ENCODE measurements at regions not wholly inside any gene's neighbourhood (a gene's known extent, or its start where the extent isn't known, plus 50 kb on each side); places are given as distances from the start of the nearest gene placed in this dataset.
"Not testable (repeated sequence)": the region's sequence is repeated elsewhere in the genome, so short reads cannot be mapped to it uniquely, and the experiment has no call there.

DNA sequence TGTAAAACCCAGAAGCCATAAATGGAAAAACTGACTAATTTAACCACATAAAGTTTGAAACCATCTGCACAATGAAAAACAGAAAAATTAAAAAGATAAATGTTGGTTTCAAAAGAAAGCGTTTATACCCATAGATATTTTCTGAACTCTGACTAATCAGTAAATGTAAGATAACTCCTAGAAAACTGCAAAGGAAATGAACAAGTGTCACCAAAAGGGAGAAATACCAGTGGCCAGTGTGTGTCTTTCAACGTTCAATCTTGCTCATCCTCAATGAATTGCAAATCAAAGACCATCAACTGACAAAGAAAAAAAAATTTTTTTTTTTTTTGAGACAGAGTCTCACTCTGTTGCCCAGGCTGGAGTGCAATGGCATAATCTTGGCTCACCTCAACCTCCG is 180.1 kb downstream of the SYK start:
- no peak for DNase-seq

DNA sequence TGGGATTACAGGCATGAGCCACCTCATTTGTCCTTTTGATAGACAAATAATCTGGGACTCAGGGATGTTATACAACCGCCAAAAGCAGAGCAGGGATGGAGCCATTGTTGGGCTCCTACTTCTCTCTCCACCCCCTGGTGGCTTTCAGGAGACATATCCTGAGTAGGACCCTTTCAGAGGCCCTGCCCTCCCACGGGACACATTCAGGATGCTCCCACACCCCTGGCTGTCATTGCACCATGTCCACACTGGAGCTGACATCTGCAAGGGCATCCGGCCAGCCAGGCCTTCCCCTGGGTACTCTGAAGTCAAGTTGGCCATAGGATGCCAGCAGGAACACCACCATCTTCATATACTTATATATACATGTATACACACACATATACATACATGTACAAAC is 181.8 kb downstream of the SYK start:
- DNase-seq = no peak

GRCh38 chr9:90985631-90986030 is 184.0 kb downstream of the SYK start:
- no peak for DNase-seq

DNA sequence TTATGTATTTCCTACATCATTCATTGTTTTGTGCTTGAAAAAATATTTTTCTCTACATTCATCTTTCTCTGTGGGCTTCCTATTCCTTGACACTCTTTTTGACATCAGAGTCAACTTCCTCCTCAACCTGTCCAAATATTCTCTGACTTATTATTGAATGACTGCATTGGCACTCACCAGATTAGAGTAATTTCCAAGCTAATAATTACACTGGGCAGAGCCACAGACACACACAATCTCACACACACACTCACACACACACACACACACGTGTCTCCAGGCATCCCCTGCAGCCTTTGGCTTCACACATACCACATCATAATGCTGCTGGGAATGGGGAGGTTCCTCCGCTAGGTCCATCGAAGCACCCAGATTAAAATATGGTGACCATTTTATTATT is 184.5 kb downstream of the SYK start:
- DNase-seq = no peak

DNA sequence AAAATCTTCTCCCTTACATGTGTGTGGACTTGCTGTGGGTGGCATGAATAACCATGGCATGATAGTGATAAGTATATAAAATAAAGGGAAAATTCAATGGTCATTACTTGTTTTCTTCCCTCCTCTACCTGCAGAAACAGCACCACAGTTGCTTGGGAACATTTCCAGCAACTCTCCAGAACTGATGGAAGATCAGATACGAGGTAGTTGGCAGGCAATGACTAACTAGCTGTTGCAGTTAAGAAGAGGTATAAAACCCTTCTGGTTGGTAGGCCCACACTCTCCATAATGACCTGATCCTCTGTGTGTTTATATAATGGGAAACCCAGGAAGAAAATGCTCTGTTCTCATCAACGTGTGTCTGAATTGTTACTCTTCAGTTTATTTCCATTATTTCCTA is 185.9 kb downstream of the SYK start:
- no peak for DNase-seq

DNA sequence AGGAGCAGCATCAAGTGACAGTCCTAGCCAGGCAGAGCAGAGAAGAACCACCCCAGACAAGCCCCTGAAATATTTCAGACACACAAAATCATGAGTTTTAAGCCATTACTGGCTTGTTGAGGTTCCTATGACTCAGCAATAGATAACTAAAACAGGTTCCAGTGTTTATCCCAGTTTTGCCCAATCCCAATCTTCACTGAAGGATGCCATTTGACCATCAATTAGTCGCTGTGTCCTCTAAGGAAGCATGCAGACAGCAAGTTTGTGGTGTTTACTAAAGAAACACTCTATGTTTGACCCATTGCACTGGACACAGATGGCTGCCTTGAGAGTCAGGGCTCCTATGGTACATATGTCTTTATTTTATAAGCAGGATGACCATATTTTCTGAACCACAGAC is 186.7 kb downstream of the SYK start:
- DNase-seq = no peak

DNA sequence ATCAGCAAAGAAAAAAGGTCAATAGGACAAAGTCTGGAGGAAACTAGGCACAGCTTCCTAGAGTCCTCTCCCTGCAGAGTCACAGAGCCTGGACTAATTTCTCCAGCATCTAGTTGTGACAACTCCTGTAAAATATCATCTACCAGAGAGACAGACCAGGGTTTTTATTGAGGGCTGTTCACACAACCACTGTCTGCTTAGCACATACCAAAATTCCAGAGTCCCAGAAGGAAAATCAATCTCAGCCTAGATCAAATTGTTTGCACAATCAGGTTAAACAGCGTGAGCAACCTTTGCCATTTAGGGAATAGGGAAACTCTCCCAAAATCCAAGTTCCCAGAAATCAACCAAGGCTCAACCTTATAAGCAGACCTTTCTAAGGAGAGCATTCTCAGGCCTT is 190.3 kb downstream of the SYK start:
- no peak for DNase-seq

DNA sequence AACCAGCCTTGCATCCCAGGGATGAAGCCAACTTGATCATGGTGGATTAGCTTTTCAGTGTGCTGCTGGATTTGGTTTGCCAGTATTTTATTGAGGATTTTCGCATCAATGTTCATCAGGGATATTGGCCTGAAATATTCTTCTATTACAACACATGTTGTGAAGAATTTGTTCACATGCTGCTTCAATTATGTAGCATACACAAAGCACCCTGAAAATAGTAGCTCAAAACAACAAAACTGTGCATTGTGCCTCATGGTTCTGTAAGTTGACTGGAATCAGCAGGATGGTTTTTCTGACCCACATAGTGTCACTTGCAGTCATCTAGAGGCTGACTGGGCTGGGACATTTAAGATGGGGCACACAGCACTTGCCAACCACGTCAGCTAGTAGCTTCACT is 193.9 kb downstream of the SYK start:
- no peak for DNase-seq

- no peak for DNase-seq
Measured at GRCh38 chr9:90996154-90997065, 194.8 kb downstream of the SYK start.

DNA sequence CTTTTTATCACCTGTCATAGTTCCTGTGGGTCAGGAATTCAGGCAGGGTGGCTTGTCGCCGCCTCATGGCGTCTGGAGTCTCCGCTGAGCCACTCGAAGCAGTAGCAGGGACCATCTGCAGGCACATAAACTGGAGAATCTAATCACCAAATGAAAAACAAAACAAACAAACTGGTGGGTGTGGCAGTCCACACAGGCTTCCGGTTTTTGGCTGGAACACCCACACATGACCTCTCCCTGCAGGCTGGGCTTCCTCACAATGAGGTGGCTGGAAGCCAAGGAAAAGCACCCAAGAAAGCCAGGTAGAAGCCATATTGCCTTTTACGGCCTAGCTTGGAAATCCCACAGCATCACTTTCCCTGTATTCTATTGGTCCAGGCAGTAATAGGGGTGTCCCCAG is 197.0 kb downstream of the SYK start:
- DNase-seq = no peak

DNA sequence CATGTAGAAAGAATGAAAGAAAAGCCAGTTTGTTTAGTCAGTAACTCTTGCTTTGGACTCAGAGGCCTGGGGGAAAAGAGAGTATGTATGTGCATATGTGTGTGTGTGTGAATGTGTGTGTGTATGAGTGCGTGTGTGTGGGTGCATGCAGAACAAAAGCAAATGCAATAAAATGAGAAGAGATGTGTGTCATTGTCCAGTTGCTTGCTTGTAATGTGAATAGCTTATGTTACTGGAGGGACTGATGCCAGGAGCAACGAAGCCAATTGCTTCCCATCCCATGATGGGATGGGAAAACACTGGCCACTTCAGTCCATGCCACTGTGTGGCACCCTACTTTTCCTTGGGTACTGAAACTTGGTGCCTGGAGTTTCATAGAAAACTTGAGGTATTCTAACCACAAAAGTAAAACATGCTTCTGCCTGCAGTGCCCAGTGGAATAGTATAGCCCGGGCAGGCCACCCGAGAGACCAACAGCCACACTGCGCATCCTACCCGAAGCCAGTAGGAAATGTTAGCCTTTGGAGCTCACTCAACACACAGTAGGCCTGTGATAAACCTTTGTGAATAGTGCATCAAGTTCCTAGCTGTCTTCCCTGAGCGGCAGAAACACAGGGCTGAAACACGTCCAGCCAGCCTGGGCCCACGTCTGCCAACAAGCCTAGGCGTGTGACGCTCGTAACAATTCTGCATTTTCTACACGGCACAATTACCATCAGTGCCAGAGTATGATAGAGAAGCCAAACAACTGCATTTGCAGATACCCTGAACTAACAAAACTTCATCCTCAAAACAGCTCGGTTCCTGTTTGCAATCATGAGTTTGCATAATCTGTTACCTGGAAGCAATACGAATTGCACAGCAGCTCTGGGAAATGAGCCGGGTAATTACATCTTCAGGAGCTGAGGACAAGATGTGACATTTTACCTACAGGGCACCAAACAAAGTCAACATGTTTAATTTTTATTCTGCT is 198.1 kb downstream of the SYK start:
- no peak for DNase-seq

GRCh38 chr9:91001146-91001611 is 199.6 kb downstream of the SYK start:
- no peak for DNase-seq

GRCh38 chr9:91004484-91004883 is 202.9 kb downstream of the SYK start:
- no peak for DNase-seq

DNA sequence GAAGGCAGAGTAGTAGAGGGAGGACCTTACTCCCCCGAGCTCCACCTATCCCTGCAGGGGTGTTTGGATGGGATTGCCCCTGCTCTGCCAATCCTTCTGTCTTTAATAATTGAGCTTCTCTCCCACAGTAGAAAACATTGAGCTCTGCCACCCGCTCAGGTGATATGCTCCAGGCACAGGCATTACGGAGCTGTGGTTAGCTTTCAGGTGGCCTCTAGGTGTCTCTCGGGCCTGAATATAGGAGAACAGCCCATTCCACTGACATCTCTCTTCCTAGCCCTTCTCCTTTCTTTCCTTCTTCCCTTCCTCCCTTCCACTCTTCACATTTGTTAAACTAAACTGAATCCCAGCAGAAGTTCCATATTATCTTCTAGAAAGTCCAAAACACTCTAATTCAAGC is 203.4 kb downstream of the SYK start:
- no peak for DNase-seq

DNA sequence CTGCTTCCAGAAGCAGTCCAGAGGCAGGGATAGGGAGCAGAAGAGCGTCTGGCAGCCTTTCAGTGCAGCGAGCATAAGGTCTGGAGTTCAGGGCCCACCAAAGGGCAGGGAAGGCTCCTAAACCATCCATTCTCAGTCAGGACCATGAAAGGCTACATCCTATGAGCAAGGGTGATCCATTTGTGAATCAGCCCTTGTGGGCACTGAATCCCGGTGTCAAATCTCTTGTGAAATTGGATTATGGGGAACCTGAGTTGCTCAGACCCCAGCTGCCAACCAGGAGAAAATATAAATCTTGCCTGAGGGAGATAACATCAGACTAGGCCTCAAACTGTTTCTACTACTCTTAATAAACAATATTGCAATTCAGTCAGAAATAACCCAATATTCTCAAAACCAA is 204.4 kb downstream of the SYK start:
- no peak for DNase-seq

- DNase-seq = no peak
Measured at GRCh38 chr9:91008568-91008967, 206.9 kb downstream of the SYK start.

GRCh38 chr9:91011891-91012290 is 210.3 kb downstream of the SYK start:
- no peak for DNase-seq

GRCh38 chr9:91012933-91013841 is 211.6 kb downstream of the SYK start:
- no peak for DNase-seq

- DNase-seq = no peak
Measured at GRCh38 chr9:91017245-91017644, 215.6 kb downstream of the SYK start.

DNA sequence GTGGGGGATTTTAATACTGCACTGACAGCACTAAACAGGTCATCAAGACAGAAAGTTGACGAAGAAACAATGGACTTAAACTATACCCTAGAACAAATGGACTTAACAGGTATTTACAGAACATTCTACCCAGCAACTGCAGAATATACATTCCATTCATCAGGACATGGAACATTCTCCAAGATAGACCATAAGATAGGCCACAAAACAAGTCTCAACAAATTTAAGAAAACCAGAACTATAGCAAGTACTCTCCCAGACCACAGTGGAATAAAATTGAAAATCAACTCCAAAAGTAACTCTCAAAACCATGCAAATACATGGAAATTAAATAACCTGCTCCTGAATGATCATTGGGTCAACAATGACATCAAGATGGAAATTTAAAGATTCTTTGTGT is 218.3 kb downstream of the SYK start:
- DNase-seq = not testable (repeated sequence)

DNA sequence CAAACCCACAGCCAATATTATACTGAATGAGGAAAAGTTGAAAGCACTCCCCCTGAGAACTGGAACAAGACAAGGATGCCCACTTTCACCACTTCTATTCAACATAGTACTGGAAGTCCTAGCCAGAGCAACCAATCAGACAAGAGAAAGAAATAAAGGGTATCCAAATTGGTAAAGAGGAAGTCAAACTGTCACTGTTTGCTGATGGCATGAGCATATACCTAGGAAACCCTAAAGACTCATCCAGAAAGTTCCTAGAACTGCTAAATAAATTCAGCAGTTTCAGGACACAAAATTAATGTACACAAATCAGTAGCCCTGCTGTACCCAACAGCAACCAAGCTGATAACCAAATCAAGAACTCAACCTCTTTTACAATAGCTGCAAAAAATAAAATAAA is 220.0 kb downstream of the SYK start:
- DNase-seq = not testable (repeated sequence)

DNA sequence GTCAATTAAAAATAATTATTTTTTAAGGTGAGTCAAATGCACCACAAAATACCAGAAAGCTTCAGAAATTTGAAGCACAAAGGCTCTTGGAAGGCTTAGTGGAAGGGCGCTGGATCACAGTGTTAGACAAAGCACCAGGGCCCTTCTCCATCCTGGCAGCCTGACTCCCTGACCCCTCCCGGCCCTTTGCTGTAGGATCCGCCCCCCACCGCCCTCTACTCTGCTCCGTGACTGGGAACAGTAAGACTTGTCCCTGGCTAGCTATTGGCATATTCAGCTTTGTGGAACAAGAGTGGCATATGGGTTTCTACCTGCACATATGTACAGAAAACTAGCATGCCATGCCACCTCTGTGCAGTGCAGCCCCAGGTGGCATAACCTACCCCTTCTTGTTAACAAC is 222.1 kb downstream of the SYK start:
- DNase-seq = no peak

DNA sequence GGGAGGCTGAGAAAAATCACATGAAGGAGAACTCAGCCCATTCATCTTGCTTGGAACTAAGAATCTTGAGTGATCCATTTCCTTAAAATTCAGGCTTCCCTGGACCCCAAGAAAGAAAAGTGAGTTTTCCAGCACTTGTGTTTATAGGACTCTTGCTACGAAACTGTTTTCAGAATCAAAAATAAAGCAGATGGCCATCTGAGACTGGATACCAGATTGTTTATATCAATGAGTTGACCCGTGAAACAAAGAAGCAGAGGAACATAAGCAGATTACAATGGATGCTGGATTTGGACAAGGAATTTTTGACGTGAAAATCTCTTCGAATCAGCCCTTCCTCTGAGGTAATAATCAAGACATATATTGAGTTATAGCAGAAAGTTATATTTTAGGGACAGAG is 223.2 kb downstream of the SYK start:
- no peak for DNase-seq
